ENCODE measurements at regions not wholly inside any gene's neighbourhood (a gene's known extent, or its start where the extent isn't known, plus 50 kb on each side); places are given as distances from the start of the nearest gene placed in this dataset.

- no peak for DNase-seq (ENCODE audit: low read depth)
- no peak overlapping the region for H3K4me3 ChIP-seq (ENCODE audit: low read depth, low read length)
- no peak for TF ChIP-seq CTCF (IDR thresholded peaks at IDR 0.05; ENCODE audit: control insufficient read depth, extremely low read depth, insufficient read depth)
These were observed 212.4 kb upstream of the FLRT2 start for GRCh38 chr14:85317491-85318021.

GRCh38 chr14:85319101-85319500 lies 210.8 kb upstream of the FLRT2 start:
- TF ChIP-seq CTCF (IDR thresholded peaks at IDR 0.05; ENCODE audit: control insufficient read depth, extremely low read depth, insufficient read depth), result no peak
- no peak for DNase-seq (ENCODE audit: low read depth)
- H3K4me3 ChIP-seq (ENCODE audit: low read depth, low read length), result no peak overlapping the region

GRCh38 chr14:85319998-85320630 lies 209.8 kb upstream of the FLRT2 start:
- no peak for DNase-seq (ENCODE audit: low read depth)
- H3K4me3 ChIP-seq (ENCODE audit: low read depth, low read length), result no peak overlapping the region
- TF ChIP-seq CTCF (IDR thresholded peaks at IDR 0.05; ENCODE audit: control insufficient read depth, extremely low read depth, insufficient read depth), result no peak

GRCh38 chr14:85325134-85326017 lies 204.6 kb upstream of the FLRT2 start:
- DNase-seq (ENCODE audit: low read depth), result no peak
- no peak for TF ChIP-seq CTCF (IDR thresholded peaks at IDR 0.05; ENCODE audit: control insufficient read depth, extremely low read depth, insufficient read depth)
- H3K4me3 ChIP-seq (ENCODE audit: low read depth, low read length), result no peak overlapping the region

- peak; percentile 69 for DNase-seq (ENCODE audit: low read depth)
- no peak for TF ChIP-seq CTCF (IDR thresholded peaks at IDR 0.05; ENCODE audit: control insufficient read depth, extremely low read depth, insufficient read depth)
- no peak overlapping the region for H3K4me3 ChIP-seq (ENCODE audit: low read depth, low read length)
These were observed 197.5 kb upstream of the FLRT2 start for GRCh38 chr14:85332401-85332800.

- no peak overlapping the region for H3K4me3 ChIP-seq (ENCODE audit: low read depth, low read length)
- DNase-seq (ENCODE audit: low read depth), result no peak
- TF ChIP-seq CTCF (IDR thresholded peaks at IDR 0.05; ENCODE audit: control insufficient read depth, extremely low read depth, insufficient read depth), result no peak
These were observed 196.6 kb upstream of the FLRT2 start for GRCh38 chr14:85333313-85333712.

All from LNCaP clone FGC (cell line).